ENCODE measurements at regions not wholly inside any gene's neighbourhood (a gene's known extent, or its start where the extent isn't known, plus 50 kb on each side); places are given as distances from the start of the nearest gene placed in this dataset.

GRCh38 chr20:11003341-11003740 lies 329.5 kb upstream of the JAG1 start:
- H4K20me1 ChIP-seq (ENCODE audit: control insufficient read depth, insufficient read depth), result no peaks in the 10 kb centered on the region
- ChIA-PET POLR2A (no interaction called here), SMC1A (ENCODE audit: uncharacterized antibody, unreplicated experiment) (no interaction called here), RAD21 (ENCODE audit: unreplicated experiment) (no interaction called here), CTCF (no interaction called here)
- BruUV-seq (replicated peaks), result no TSS peak
- no peaks in the 10 kb centered on the region for H3K36me3 ChIP-seq (ENCODE audit: control insufficient read depth in 2 of 2, insufficient read depth in 2 of 2, low read length in 1 of 2)
- 14% methylated on average over 2 of the region's 2 CpGs for WGBS (ENCODE audit: insufficient coverage, insufficient replicate concordance, low lambda C conversion rate, missing lambda C conversion rate)
- in situ Hi-C loops (cut with MboI) (no loop called here), intact Hi-C loops (cut with micrococcal nuclease; ENCODE audit: unreplicated experiment) (no loop called here)
- H3K9me3 ChIP-seq (replicated peaks; ENCODE audit: control insufficient read depth, insufficient read depth, low read length), result no peaks in the 10 kb centered on the region; the same call in 2 of the 3 replicates
- no peak for ATAC-seq
- TF ChIP-seq KDM1A (IDR thresholded peaks at IDR 0.05; ENCODE audit: borderline replicate concordance), result no peak
- TF ChIP-seq MXI1 (IDR thresholded peaks at IDR 0.05; ENCODE audit: low read depth, low read length), result no peak
- TF ChIP-seq REST (IDR thresholded peaks at IDR 0.05; ENCODE audit: low read depth, low read length), result no peak
- no peak for TF ChIP-seq SMC3 (IDR thresholded peaks at IDR 0.05; ENCODE audit: borderline replicate concordance, low read length)
- TF ChIP-seq ELK1 (IDR thresholded peaks at IDR 0.05; ENCODE audit: low read depth, low read length), result no peak
- no peak for TF ChIP-seq HDAC6 (IDR thresholded peaks at IDR 0.05; ENCODE audit: unreplicated experiment)
- no peak for TF ChIP-seq ZSCAN29 (IDR thresholded peaks at IDR 0.05)
- no peak for TF ChIP-seq MYB (IDR thresholded peaks at IDR 0.05; ENCODE audit: borderline replicate concordance, low read depth, low read length)
- TF ChIP-seq ZNF687 (IDR thresholded peaks at IDR 0.05), result no peak
- TF ChIP-seq ZBTB11 (CRISPR knock-in tag; IDR thresholded peaks at IDR 0.05), result no peak
- no peak for TF ChIP-seq PAX5 (IDR thresholded peaks at IDR 0.05; ENCODE audit: borderline replicate concordance, low read depth, low read length)
- no peak for TF ChIP-seq CBFB (IDR thresholded peaks at IDR 0.05; ENCODE audit: low read depth)
- TF ChIP-seq CREB1 (IDR thresholded peaks at IDR 0.05; ENCODE audit: low read depth), result no peak
- TF ChIP-seq FOXM1 (IDR thresholded peaks at IDR 0.05; ENCODE audit: low read depth, low read length), result no peak
- H2AFZ ChIP-seq (ENCODE audit: control insufficient read depth, low read depth, low read length), result no peak overlapping the region
- no peaks in the 10 kb centered on the region for H3K27me3 ChIP-seq (replicated peaks in 1 of 2; ENCODE audit: control insufficient read depth in 2 of 2, insufficient read depth in 2 of 2, low read length in 1 of 2)
- no peak overlapping the region for H3K9ac ChIP-seq (ENCODE audit: control insufficient read depth, insufficient read depth, low read length)
- H3K4me2 ChIP-seq (ENCODE audit: control insufficient read depth, insufficient read depth), result no peak overlapping the region
- H3K79me2 ChIP-seq (ENCODE audit: control insufficient read depth, insufficient read depth, low read length), result no peaks in the 10 kb centered on the region
- H3K4me1 ChIP-seq (ENCODE audit: control insufficient read depth, insufficient read depth, low read length), result no peaks in the 10 kb centered on the region
- DNase-seq (ENCODE audit: low read depth, low spot score), result no peak
- H3K4me3 ChIP-seq, result no peak overlapping the region
- no peak for FAIRE-seq
- H3K27ac ChIP-seq (ENCODE audit: control insufficient read depth, insufficient read depth), result no peak overlapping the region

All from GM12878 (cell line).